ENCODE measurements at regions not wholly inside any gene's neighbourhood (a gene's known extent, or its start where the extent isn't known, plus 50 kb on each side); places are given as distances from the start of the nearest gene placed in this dataset.
"Not testable (repeated sequence)": the region's sequence is repeated elsewhere in the genome, so short reads cannot be mapped to it uniquely, and the experiment has no call there.

DNA sequence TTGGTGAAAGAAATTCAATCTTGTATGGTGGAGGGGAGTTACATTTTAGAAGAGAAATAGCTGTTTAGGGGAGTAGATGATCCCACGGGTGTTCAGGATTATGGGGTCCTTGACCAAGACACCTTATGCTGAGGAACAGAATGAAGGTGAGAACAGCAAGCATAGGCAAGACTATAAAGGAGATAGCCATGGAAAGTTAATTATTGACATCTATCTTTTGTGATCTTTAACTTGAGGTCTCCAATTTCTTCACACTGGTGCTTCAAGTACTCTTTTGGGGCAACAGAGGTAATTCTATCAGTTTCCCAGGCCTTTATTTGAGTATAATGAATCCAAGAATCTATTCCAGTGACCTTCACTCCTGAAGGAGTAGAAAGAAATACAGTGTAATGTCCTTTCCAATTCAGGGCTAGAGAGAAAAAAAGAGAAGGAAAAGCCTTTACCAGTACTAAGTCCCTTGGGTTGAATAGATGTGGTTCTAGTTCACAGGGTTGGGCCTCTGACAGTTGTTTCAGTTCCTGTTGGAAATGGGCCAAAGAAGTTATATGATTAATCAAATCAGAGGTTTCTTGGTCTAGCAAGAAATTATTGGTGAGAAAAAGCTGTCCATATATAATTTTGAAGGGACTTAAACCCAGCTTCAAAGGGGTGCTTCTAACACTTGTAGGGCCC, 2104.1 kb upstream of the ACO1 start:
- Mint-ChIP-seq H3K9me3 (peaks cover 5% of the 10 kb centered on the region), H3K27me3 (ENCODE audit: low read depth) (no peaks in the 10 kb centered on the region), H3K4me3 (no peak overlapping the region), H3K36me3 (ENCODE audit: insufficient read depth) (no peaks in the 10 kb centered on the region), H3K4me1 (ENCODE audit: low read depth) (no peaks in the 10 kb centered on the region)
- DNase-seq, result no peak
- no peak for ATAC-seq

DNA sequence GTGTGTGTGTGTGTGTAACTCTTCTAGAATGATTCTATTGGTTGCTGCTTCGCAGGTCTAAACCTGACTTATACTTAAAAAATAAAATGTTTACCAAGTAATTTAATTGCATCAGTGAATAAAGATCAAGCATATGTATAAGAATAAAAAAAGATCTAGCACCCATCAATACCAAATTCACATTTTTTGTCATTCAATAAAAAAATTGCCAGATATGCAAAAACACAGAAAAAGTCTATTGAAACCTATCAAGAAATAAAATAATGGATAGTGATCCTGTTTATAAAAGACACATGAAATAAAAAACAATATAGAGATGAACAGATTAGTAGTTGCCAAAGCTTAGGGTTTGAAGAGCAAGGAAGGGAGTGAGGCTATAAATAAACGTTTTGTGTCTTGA, 2095.0 kb upstream of the ACO1 start:
- no peak for ATAC-seq
- Mint-ChIP-seq H3K4me3 (no peak overlapping the region), H3K9me3 (no peaks in the 10 kb centered on the region), H3K27me3 (ENCODE audit: low read depth) (no peaks in the 10 kb centered on the region), H3K4me1 (ENCODE audit: low read depth) (no peaks in the 10 kb centered on the region), H3K36me3 (ENCODE audit: insufficient read depth) (no peaks in the 10 kb centered on the region)
- no peak for DNase-seq

DNA sequence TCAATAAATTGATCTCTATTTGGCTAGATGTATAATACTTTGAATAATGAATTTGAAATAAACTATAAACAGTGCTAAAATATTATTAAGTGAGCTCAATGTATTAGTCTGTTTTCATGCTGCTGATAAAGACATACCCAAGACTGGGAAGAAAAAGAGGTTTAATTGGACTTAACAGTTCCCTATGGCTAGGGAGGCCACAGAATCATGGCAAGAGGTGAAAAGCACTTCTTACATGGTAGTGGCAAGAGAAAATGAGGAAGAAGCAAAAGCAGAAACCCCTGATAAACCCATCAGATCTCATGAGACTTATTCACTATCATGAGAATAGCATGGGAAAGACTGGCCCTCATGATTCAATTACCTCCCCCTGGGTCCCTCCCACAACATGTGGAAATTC, 2092.4 kb upstream of the ACO1 start:
- not testable (repeated sequence) for H3K9me3 Mint-ChIP-seq; H3K4me1 Mint-ChIP-seq (ENCODE audit: low read depth); H3K36me3 Mint-ChIP-seq (ENCODE audit: insufficient read depth); ATAC-seq; H3K4me3 Mint-ChIP-seq; DNase-seq; H3K27me3 Mint-ChIP-seq (ENCODE audit: low read depth)

DNA sequence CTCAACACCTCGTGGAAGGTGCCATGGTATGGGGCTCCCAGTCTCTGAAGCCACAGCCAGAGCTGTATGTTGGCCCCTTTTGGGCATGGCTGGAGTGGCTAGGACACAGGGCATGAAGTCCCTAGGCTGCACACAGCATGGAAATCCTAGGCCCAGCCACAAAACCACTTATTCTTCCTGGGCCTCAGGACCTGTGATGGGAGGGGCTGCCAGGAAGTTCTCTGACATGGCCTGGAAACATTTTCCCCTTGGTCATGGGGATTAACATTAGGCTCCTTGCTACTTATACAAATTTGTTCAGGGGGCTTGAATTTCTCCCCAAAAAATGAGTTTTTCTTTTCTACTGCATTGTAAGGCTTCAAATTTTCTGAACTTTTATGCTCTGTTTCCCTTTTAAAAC, 2091.2 kb upstream of the ACO1 start:
- H3K9me3 Mint-ChIP-seq, result no peaks in the 10 kb centered on the region
- H3K36me3 Mint-ChIP-seq (ENCODE audit: insufficient read depth), result no peaks in the 10 kb centered on the region
- H3K4me1 Mint-ChIP-seq (ENCODE audit: low read depth), result no peaks in the 10 kb centered on the region
- ATAC-seq (no peak), DNase-seq (no peak)
- no peak overlapping the region for H3K4me3 Mint-ChIP-seq
- H3K27me3 Mint-ChIP-seq (ENCODE audit: low read depth), result no peaks in the 10 kb centered on the region

DNA sequence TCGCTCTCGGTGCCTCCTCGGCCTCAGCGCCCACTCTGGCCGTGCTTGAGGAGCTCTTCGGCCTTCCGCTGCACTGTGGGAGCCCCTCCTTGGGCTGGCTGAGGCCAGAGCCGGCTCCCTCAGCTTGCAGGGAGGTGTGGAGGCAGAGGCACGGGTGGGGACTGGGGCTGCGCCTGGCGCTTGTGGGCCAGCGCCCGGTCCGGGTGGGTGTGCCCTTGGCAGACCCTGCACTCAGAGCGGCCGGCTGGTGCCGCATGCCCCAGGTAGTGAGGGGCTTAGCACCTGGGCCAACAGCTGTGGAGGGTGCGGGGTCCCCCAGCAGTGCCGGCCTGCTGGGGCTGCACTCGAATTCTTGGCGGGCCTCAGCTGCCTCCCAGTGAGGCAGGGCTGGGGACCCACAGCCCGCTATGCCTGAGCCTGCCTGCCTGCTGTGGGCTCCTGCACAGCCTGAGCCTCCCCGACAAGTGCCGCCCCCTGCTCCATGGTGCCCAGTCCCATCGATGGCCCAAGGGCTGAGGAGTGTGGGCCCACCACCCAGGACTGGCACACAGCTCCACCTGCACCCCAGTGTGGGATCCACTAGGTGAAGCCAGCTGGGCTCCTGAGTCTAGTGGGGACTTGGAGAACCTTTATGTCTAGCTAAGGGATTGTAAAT, 2085.2 kb upstream of the ACO1 start:
- ATAC-seq, result peak in 1 of 2 donors; percentile 27
- Mint-ChIP-seq H3K4me3 (no peak overlapping the region), H3K36me3 (ENCODE audit: insufficient read depth) (no peaks in the 10 kb centered on the region), H3K4me1 (ENCODE audit: low read depth) (no peaks in the 10 kb centered on the region), H3K9me3 (no peaks in the 10 kb centered on the region), H3K27me3 (ENCODE audit: low read depth) (no peaks in the 10 kb centered on the region)
- DNase-seq, result no peak

DNA sequence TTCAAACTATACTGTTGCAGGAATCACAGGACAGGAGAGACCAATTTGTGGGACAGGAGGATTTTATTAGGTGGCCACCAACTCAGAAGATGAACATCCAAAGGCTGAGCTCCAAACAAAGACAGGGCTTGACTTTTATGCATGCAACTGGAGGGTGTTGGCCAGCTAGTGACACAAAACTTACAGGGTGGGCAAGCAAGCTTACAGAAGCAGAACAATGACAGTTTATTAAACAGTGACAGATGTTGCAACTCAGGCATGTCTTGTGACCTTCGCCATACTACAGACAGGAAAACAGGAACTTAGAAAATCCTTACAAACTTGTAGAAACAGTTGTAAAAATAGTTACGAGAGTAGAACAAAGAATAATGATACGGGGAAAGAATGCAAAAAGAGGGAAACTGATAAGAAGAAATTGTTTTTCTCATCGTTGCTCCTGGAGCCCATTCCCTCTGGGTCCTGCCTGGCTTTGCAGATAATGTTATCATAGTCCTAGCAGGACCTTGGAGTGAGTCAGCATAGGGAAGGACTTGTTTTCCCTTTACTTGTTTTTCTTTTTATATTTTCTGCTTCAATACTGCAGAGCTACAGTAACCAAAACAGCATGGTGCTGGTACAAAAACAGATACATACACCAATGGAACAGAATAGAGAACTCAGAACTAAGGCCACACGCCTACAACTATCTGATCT, 2083.0 kb upstream of the ACO1 start:
- H3K36me3 Mint-ChIP-seq (ENCODE audit: insufficient read depth), result no peaks in the 10 kb centered on the region
- no peaks in the 10 kb centered on the region for H3K4me1 Mint-ChIP-seq (ENCODE audit: low read depth)
- no peak overlapping the region for H3K4me3 Mint-ChIP-seq
- H3K9me3 Mint-ChIP-seq, result no peaks in the 10 kb centered on the region
- DNase-seq (no peak), ATAC-seq (no peak)
- H3K27me3 Mint-ChIP-seq (ENCODE audit: low read depth), result no peaks in the 10 kb centered on the region

DNA sequence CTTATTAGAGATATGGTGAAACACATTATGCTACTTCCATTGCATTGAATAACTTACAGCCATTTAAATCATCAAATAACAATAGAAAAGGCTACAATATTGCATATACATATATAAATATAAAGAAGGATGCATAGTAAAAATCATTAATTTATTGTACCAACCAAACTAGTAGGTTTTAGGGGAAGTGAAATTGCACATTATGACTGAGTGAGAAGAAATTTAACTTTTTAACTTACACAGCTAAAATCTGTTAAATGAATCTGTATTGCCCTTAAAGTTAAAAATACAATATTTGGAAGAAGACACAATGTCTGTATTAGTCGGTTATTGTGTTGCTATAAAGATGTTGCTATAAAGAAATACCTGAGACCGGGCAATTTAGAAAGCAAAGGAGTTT, 2073.7 kb upstream of the ACO1 start:
- Mint-ChIP-seq H3K4me3 (no peak overlapping the region), H3K36me3 (ENCODE audit: insufficient read depth) (no peaks in the 10 kb centered on the region), H3K27me3 (ENCODE audit: low read depth) (no peaks in the 10 kb centered on the region), H3K9me3 (peaks cover 2% of the 10 kb centered on the region), H3K4me1 (ENCODE audit: low read depth) (no peaks in the 10 kb centered on the region)
- ATAC-seq, result no peak
- DNase-seq, result no peak

DNA sequence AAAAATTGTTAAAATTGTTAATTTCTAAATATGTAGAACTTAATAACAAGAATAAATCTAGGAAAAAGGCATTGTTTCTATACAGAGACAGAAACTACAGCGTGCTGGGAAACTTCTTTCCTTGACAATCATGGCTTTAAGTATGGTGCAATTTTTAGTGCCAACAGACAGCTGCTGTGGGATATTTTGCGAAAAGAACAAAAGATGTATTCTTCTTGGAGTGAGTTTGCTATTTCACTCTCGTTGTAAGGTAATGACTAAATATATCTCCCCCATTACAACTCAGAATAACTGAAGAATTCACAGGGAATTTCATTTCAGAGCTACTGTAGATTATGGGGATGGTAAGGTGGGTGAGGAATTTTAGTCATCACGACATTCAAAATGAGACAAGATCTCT, 2055.0 kb upstream of the ACO1 start:
- DNase-seq (no peak), ATAC-seq (no peak)
- Mint-ChIP-seq H3K36me3 (ENCODE audit: insufficient read depth) (no peaks in the 10 kb centered on the region), H3K9me3 (no peaks in the 10 kb centered on the region), H3K27me3 (ENCODE audit: low read depth) (no peaks in the 10 kb centered on the region), H3K4me3 (no peak overlapping the region), H3K4me1 (ENCODE audit: low read depth) (no peaks in the 10 kb centered on the region)

DNA sequence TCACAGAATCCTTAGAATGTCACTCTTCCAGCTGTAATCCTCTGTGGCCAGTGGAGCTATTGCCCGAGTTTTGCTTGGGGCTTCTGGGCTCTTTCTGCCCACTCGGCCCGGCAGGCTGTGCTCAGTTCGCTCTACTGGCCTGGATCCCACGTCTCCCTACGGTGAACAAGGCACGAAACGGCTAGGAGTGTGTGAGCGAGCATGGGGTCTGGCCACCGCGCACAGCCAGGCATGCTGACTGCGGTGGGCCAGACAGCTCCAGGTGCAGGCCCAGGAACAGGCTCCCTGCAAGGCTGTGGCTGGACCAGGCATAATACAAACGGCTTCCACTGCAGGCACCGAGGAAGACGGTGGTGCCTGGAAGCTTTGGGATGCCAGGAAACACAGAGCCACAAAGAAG, 2035.5 kb upstream of the ACO1 start:
- Mint-ChIP-seq H3K4me3 (no peak overlapping the region), H3K27me3 (ENCODE audit: low read depth) (no peaks in the 10 kb centered on the region), H3K36me3 (ENCODE audit: insufficient read depth) (no peaks in the 10 kb centered on the region), H3K9me3 (peaks cover 3% of the 10 kb centered on the region), H3K4me1 (ENCODE audit: low read depth) (no peaks in the 10 kb centered on the region)
- no peak for ATAC-seq
- DNase-seq, result no peak

DNA sequence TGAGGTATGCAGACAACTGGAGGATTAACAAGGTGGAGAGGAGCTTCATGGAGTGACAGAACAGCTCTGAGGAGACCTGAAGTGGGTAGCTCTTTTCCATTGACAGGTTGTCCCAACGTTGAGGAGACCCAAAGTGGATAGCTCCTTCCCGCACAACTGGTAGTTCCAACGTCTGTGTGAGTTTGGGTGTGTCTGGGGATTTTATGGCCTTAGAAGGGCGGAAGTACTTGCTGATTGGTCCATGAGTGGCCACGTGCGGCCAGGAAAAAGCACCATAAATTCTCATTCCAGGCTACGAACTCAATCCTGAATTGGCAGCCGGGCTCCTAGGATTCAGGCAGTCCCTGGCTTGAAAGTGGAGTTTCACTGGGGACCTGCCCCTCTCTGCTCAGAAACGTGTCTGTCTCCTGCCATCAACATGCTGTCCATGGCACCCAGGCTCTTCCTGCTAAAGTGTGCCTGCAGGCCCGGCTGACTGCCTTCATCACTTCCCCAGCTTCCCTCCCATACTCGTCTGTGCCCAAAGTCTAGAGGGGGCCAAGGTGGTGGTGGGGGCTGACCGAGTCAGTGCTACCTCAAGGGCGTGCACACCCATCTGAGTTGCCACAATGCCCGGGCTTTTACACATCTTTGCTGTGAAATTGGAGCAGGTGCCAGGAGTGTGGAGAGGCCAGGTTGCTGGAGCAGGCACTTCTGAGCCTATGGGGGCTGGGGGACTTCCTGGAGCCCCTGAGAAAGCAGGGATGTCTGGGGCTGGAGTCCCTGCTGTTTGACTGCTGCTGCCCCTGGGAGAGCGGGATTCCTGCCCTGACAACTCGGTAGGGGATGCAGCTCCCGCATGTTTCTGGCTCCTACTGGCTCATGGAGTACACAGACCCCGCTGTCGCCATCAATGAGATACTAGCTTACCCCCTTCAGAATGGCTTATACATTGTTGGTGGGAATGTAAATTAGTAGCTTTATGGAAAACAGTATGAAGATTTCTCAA, 2034.6 kb upstream of the ACO1 start:
- no peaks in the 10 kb centered on the region for H3K27me3 Mint-ChIP-seq (ENCODE audit: low read depth)
- H3K9me3 Mint-ChIP-seq, result peaks cover 3% of the 10 kb centered on the region
- no peak for DNase-seq
- H3K4me3 Mint-ChIP-seq, result no peak overlapping the region
- no peak for ATAC-seq
- H3K36me3 Mint-ChIP-seq (ENCODE audit: insufficient read depth), result no peaks in the 10 kb centered on the region
- no peaks in the 10 kb centered on the region for H3K4me1 Mint-ChIP-seq (ENCODE audit: low read depth)

DNA sequence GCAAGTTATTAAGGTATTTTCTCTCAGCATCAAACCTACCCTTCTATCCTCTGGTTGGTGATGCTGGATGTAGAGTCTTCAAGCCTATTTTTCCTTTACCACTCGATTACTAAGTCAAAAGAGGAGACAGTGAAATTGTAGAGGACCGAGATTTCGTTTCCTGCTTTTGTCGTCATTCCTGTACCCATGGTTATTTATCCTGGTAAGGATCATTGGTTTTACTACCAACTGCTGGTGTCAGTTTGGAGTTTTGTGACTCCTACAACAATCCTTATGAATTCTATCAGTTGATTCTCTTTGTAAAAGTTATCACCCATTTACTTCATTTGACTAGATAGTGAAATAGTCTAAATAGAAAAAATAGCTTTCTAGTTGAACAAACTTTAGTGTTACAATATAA, 2028.2 kb upstream of the ACO1 start:
- DNase-seq (no peak), ATAC-seq (no peak)
- Mint-ChIP-seq H3K4me1 (ENCODE audit: low read depth) (no peaks in the 10 kb centered on the region), H3K27me3 (ENCODE audit: low read depth) (no peaks in the 10 kb centered on the region), H3K4me3 (no peak overlapping the region), H3K9me3 (no peaks in the 10 kb centered on the region), H3K36me3 (ENCODE audit: insufficient read depth) (no peaks in the 10 kb centered on the region)

DNA sequence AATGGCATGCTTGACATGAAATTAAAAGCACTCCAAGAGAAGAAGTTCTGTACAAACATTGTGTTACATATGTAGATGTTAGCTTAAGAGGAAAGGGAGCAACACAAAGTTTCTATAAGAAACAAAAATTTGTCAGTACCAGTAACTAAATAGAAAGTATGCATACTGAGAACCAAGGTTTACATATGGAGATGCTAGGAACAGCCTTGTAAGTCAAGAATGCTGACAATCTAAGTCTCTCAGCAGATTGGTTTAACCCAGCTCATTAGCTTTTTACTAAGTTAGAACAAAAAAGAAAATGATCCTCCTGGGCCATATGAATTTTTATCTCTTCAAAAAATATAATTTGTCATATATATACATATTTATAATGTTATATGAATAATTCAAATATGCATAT, 2022.1 kb upstream of the ACO1 start:
- Mint-ChIP-seq H3K9me3 (no peaks in the 10 kb centered on the region), H3K27me3 (ENCODE audit: low read depth) (no peaks in the 10 kb centered on the region), H3K36me3 (ENCODE audit: insufficient read depth) (no peaks in the 10 kb centered on the region), H3K4me3 (no peak overlapping the region), H3K4me1 (ENCODE audit: low read depth) (no peaks in the 10 kb centered on the region)
- no peak for ATAC-seq
- DNase-seq, result no peak

DNA sequence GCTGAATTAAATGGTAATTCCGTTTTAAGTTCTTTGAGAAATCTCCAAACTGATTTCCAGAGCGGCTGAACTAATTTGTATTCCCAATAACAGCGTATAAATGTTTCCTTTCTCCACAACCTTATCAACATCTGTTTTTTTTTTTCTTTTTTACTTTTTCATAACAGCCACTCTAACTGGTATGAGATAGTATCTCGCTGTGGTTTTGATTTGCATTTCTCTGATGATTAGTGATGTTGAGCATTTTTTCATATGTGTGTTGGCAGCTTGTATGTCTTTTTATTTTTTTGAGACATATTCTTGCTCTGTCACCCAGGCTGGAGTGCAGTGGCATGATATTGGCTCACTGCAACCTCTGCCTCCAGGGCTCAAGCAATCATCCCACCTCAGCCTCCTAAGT, 2018.3 kb upstream of the ACO1 start:
- not testable (repeated sequence) for H3K4me1 Mint-ChIP-seq (ENCODE audit: low read depth); H3K36me3 Mint-ChIP-seq (ENCODE audit: insufficient read depth); H3K4me3 Mint-ChIP-seq; DNase-seq; H3K27me3 Mint-ChIP-seq (ENCODE audit: low read depth); H3K9me3 Mint-ChIP-seq; ATAC-seq

DNA sequence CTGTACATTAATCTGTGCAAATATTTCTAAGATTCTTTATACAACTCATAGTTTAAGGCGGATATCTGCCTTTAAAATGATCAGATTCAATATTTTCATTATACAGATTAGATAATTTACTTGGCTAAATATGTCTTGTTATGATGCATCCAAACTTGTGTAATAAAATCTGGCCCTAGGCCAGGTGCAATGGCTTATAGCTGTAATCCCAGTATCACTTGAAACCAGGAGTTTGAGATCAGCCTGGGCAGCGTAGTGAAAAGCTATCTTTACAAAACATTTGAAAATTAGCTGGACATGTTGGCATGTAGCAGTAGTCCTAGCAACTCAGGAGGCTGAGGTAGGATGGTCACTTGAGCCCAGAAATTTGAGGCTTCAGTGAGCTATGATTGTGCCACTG, 2002.2 kb upstream of the ACO1 start:
- H3K9me3 Mint-ChIP-seq, result no peaks in the 10 kb centered on the region
- H3K4me3 Mint-ChIP-seq, result no peak overlapping the region
- no peaks in the 10 kb centered on the region for H3K27me3 Mint-ChIP-seq (ENCODE audit: low read depth)
- ATAC-seq (no peak), DNase-seq (no peak)
- H3K4me1 Mint-ChIP-seq (ENCODE audit: low read depth), result no peaks in the 10 kb centered on the region
- H3K36me3 Mint-ChIP-seq (ENCODE audit: insufficient read depth), result no peaks in the 10 kb centered on the region

All from activated T-cell treated with anti-CD3 and anti-CD28 coated beads, Interleukin-2, amount 50 U/mL, for 4 hours (primary cell).